Caki2 (cell line): ENCODE measurements at regions not wholly inside any gene's neighbourhood (a gene's known extent, or its start where the extent isn't known, plus 50 kb on each side); places are given as distances from the start of the nearest gene placed in this dataset.
"Not testable (repeated sequence)": the region's sequence is repeated elsewhere in the genome, so short reads cannot be mapped to it uniquely, and the experiment has no call there.

Experiments used
- DNase-seq: peaks from one replicate; pipeline ENCODE4 v3.0.0-alpha.2; 2015; ENCODE audit warnings: low read depth
- in situ Hi-C: cut with HindIII; loops from 2 replicates; pipeline ENCODE4 v1.10.0; 2016; ENCODE audit warnings: low sequenced_read_pairs, low pct_unique_long_range_greater_than_20kb, mixed read lengths

- no peak for DNase-seq
- in situ Hi-C loops = no loop called here
Observed at GRCh38 chr12:73529231-73529630, 1008.4 kb upstream of the ATXN7L3B start.

GRCh38 chr12:73529954-73530353 is 1007.7 kb upstream of the ATXN7L3B start:
- in situ Hi-C loops = no loop called here

GRCh38 chr12:73531752-73532151 is 1005.9 kb upstream of the ATXN7L3B start:
- in situ Hi-C loops = no loop called here
- no peak for DNase-seq

More at GRCh38 chr12:73529954-73530353, 1007.7 kb upstream of the ATXN7L3B start:
- no peak for DNase-seq

- in situ Hi-C loops = no loop called here
- DNase-seq = no peak
Observed at GRCh38 chr12:73547421-73547820, 990.2 kb upstream of the ATXN7L3B start.

- in situ Hi-C loops = no loop called here
Observed at GRCh38 chr12:73585136-73585535, 952.5 kb upstream of the ATXN7L3B start.

GRCh38 chr12:73589220-73589619 is 948.4 kb upstream of the ATXN7L3B start:
- no peak for DNase-seq
- in situ Hi-C loops = no loop called here

More at GRCh38 chr12:73585136-73585535, 952.5 kb upstream of the ATXN7L3B start:
- DNase-seq = no peak

- no peak for DNase-seq
- in situ Hi-C loops = no loop called here
Observed at GRCh38 chr12:73598626-73599025, 939.0 kb upstream of the ATXN7L3B start.

- in situ Hi-C loops = no loop called here
- DNase-seq = no peak
Observed at GRCh38 chr12:73599268-73599667, 938.4 kb upstream of the ATXN7L3B start.

GRCh38 chr12:73605925-73606324 is 931.7 kb upstream of the ATXN7L3B start:
- DNase-seq, in situ Hi-C loops: not testable (repeated sequence)

GRCh38 chr12:73612551-73612950 is 925.1 kb upstream of the ATXN7L3B start:
- in situ Hi-C loops = no loop called here
- DNase-seq = peak; percentile 6

GRCh38 chr12:73623421-73623820 is 914.2 kb upstream of the ATXN7L3B start:
- DNase-seq = no peak
- in situ Hi-C loops = no loop called here

- in situ Hi-C loops = no loop called here
- no peak for DNase-seq
Observed at GRCh38 chr12:73625226-73625625, 912.4 kb upstream of the ATXN7L3B start.

- DNase-seq = no peak
- in situ Hi-C loops = no loop called here
Observed at GRCh38 chr12:73629171-73629570, 908.5 kb upstream of the ATXN7L3B start.

GRCh38 chr12:73629893-73630831 is 907.5 kb upstream of the ATXN7L3B start:
- in situ Hi-C loops = no loop called here
- DNase-seq = no peak

- in situ Hi-C loops = no loop called here
- DNase-seq = no peak
Observed at GRCh38 chr12:73632191-73632590, 905.4 kb upstream of the ATXN7L3B start.

GRCh38 chr12:73632661-73633060 is 905.0 kb upstream of the ATXN7L3B start:
- in situ Hi-C loops = no loop called here
- DNase-seq = no peak

GRCh38 chr12:73639397-73639796 is 898.2 kb upstream of the ATXN7L3B start:
- in situ Hi-C loops, DNase-seq: not testable (repeated sequence)

- in situ Hi-C loops = no loop called here
- no peak for DNase-seq
Observed at GRCh38 chr12:73656375-73656774, 881.3 kb upstream of the ATXN7L3B start.

- in situ Hi-C loops = no loop called here
- DNase-seq = no peak
Observed at GRCh38 chr12:73659802-73660201, 877.8 kb upstream of the ATXN7L3B start.

GRCh38 chr12:73665193-73665592 is 872.4 kb upstream of the ATXN7L3B start:
- no peak for DNase-seq
- in situ Hi-C loops = no loop called here
